Astrocyte (in vitro differentiated cells and primary cell): ENCODE measurements at regions not wholly inside any gene's neighbourhood (a gene's known extent, or its start where the extent isn't known, plus 50 kb on each side); places are given as distances from the start of the nearest gene placed in this dataset.

Experiments used
- EZH2 ChIP-seq: IDR thresholded peaks from 2 replicates; pipeline ENCODE4 v1.6.1; 2012; ENCODE audit warnings: mild to moderate bottlenecking, low read length, inconsistent platforms; ENCODE audit not compliant: insufficient read depth
- TF ChIP-seq, protein P1 (sequence below): IDR thresholded peaks from 2 replicates; pipeline ENCODE4 v1.5.1; 2011; ENCODE audit warnings: low read depth, mild to moderate bottlenecking, inconsistent platforms, low read length, moderate library complexity; ENCODE audit not compliant: insufficient read depth

DNA sequence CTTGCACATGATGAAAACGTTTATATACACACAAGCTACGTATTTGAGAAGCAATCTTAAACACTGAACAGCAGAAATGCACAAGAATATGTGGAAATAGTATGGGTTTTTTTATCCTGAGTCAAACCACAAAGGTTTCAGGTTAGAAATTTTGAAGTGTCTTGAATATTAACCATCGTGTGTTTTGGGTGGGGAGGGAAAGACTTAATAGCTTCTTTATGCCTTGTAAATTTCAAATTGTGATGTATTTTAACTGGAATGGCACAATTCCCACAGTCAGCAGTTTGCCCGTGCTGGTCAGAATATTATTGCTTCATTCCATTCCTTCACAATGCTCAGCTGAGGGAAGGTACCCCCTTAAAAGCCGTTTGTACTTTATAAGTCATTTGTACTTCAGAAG lies 67.4 kb upstream of the WDR1 start:
- TF ChIP-seq EZH2 = no peak
- TF ChIP-seq, protein P1, sequence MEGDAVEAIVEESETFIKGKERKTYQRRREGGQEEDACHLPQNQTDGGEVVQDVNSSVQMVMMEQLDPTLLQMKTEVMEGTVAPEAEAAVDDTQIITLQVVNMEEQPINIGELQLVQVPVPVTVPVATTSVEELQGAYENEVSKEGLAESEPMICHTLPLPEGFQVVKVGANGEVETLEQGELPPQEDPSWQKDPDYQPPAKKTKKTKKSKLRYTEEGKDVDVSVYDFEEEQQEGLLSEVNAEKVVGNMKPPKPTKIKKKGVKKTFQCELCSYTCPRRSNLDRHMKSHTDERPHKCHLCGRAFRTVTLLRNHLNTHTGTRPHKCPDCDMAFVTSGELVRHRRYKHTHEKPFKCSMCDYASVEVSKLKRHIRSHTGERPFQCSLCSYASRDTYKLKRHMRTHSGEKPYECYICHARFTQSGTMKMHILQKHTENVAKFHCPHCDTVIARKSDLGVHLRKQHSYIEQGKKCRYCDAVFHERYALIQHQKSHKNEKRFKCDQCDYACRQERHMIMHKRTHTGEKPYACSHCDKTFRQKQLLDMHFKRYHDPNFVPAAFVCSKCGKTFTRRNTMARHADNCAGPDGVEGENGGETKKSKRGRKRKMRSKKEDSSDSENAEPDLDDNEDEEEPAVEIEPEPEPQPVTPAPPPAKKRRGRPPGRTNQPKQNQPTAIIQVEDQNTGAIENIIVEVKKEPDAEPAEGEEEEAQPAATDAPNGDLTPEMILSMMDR = no peak
